ENCODE measurements at regions not wholly inside any gene's neighbourhood (a gene's known extent, or its start where the extent isn't known, plus 50 kb on each side); places are given as distances from the start of the nearest gene placed in this dataset.

DNA sequence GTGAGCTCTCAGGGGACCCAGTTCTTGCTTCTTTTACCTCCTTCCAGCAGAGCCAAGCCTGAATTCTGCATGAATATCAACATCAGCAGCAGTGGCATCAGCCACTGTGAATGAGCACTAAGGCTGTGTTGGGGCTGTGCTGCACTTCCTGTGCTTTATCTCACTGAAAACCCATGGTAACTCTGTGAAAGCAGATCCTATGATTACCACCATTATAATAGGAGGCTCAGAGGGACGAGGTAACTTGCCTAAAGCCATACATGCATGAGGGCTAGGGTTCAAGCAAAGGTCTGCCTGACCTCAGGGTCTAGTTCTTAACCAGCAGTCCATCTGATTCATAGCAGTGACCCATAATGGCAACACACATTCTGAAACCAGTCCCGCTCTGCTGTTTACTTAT, 60.5 kb upstream of the RAPGEF1 start:
- intact Hi-C loops (cut with micrococcal nuclease) = no loop called here

More for the DNA sequence above, 60.5 kb upstream of the RAPGEF1 start:
- ATAC-seq (no peak), DNase-seq (ENCODE audit: extremely low read depth in 1 of 4, low spot score in 3 of 4) (no peak), FAIRE-seq (no peak)
- in situ Hi-C loops (cut with MboI) = no loop called here
- Histone ChIP-seq H3K4me2 (ENCODE audit: insufficient read depth, low read length) (no peak overlapping the region), H3K36me3 (ENCODE audit: control insufficient read depth, insufficient read depth, low read length) (no peaks in the 10 kb centered on the region), H3K9me1 (ENCODE audit: control insufficient read depth, insufficient read depth, low read length) (no peaks in the 10 kb centered on the region), H3K4me1 (replicated peaks in 1 of 2; ENCODE audit: control insufficient read depth in 2 of 2, insufficient read depth in 2 of 2, low read length in 2 of 2) (no peaks in the 10 kb centered on the region), H4K20me1 (replicated peaks; ENCODE audit: control insufficient read depth, insufficient read depth, low read length) (peaks cover 11% of the 10 kb centered on the region), H3K79me2 (ENCODE audit: control insufficient read depth, insufficient read depth, low read length) (no peaks in the 10 kb centered on the region), H3K9ac (ENCODE audit: insufficient read depth in 1 of 2, low read depth in 2 of 2, low read length in 2 of 2) (no peak overlapping the region), H2AFZ (ENCODE audit: low read depth, low read length) (no peak overlapping the region), H3K27me3 (ENCODE audit: control insufficient read depth in 2 of 2, insufficient read depth in 2 of 2, low read length in 2 of 2) (peaks cover 0 to 4% of the 10 kb centered on the region in 2 experiments; a peak in 1 of 5 replicates), H3K27ac (ENCODE audit: extremely low read depth, low read depth, low read length) (no peak overlapping the region), H3K4me3 (no peak overlapping the region), H3K9me3 (replicated peaks; ENCODE audit: control insufficient read depth, insufficient read depth, low read depth, low read length) (no peaks in the 10 kb centered on the region)
- WGBS (ENCODE audit: insufficient coverage, low coverage, missing lambda C conversion rate) = 0% methylated on average over 2 of the region's 2 CpGs
- ChIA-PET POLR2A (interaction anchor here (0.6 kb wide), 1 partner anchor 596 kb away, joined by 3 read pairs; no protein-coding TSS in a partner anchor), CTCF (ENCODE audit: low intra/inter-chr PET ratio) (no interaction called here)
- BruUV-seq (replicated peaks) = no TSS peak
- TF ChIP-seq ZNF507 (tag; conservative IDR thresholded peaks at IDR 0.05) (no peak), KLF6 (CRISPR knock-in tag; IDR thresholded peaks at IDR 0.05; ENCODE audit: borderline replicate concordance) (no peak), ILF3 (IDR thresholded peaks at IDR 0.05; ENCODE audit: borderline replicate concordance) (no peak), COPS2 (conservative IDR thresholded peaks at IDR 0.05) (no peak), HDAC8 (tag; IDR thresholded peaks at IDR 0.05) (no peak), NCOA1 (IDR thresholded peaks at IDR 0.05; ENCODE audit: low read depth) (no peak), ZFP30 (CRISPR knock-in tag; IDR thresholded peaks at IDR 0.05; ENCODE audit: borderline replicate concordance) (no peak)
- TF ChIP-seq, protein P1, sequence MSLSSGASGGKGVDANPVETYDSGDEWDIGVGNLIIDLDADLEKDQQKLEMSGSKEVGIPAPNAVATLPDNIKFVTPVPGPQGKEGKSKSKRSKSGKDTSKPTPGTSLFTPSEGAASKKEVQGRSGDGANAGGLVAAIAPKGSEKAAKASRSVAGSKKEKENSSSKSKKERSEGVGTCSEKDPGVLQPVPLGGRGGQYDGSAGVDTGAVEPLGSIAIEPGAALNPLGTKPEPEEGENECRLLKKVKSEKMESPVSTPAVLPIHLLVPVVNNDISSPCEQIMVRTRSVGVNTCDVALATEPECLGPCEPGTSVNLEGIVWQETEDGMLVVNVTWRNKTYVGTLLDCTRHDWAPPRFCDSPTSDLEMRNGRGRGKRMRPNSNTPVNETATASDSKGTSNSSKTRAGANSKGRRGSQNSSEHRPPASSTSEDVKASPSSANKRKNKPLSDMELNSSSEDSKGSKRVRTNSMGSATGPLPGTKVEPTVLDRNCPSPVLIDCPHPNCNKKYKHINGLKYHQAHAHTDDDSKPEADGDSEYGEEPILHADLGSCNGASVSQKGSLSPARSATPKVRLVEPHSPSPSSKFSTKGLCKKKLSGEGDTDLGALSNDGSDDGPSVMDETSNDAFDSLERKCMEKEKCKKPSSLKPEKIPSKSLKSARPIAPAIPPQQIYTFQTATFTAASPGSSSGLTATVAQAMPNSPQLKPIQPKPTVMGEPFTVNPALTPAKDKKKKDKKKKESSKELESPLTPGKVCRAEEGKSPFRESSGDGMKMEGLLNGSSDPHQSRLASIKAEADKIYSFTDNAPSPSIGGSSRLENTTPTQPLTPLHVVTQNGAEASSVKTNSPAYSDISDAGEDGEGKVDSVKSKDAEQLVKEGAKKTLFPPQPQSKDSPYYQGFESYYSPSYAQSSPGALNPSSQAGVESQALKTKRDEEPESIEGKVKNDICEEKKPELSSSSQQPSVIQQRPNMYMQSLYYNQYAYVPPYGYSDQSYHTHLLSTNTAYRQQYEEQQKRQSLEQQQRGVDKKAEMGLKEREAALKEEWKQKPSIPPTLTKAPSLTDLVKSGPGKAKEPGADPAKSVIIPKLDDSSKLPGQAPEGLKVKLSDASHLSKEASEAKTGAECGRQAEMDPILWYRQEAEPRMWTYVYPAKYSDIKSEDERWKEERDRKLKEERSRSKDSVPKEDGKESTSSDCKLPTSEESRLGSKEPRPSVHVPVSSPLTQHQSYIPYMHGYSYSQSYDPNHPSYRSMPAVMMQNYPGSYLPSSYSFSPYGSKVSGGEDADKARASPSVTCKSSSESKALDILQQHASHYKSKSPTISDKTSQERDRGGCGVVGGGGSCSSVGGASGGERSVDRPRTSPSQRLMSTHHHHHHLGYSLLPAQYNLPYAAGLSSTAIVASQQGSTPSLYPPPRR (CRISPR knock-in tag; IDR thresholded peaks at IDR 0.05; ENCODE audit: borderline replicate concordance) = no peak

All from K562 (cell line).